ENCODE measurements at regions not wholly inside any gene's neighbourhood (a gene's known extent, or its start where the extent isn't known, plus 50 kb on each side); places are given as distances from the start of the nearest gene placed in this dataset.

- TF ChIP-seq CBFB (CRISPR knock-in tag; IDR thresholded peaks at IDR 0.05) (no peak), CTCF (CRISPR knock-in tag; IDR thresholded peaks at IDR 0.05) (no peak), ZNF512 (CRISPR knock-in tag; IDR thresholded peaks at IDR 0.05) (no peak), HOXA7 (CRISPR knock-in tag; IDR thresholded peaks at IDR 0.05) (no peak), PRDM15 (CRISPR knock-in tag; IDR thresholded peaks at IDR 0.05) (no peak)
Observed at GRCh38 chr1:232873931-232874330, 68.7 kb downstream of the MAP10 start.
